ENCODE measurements at regions not wholly inside any gene's neighbourhood (a gene's known extent, or its start where the extent isn't known, plus 50 kb on each side); places are given as distances from the start of the nearest gene placed in this dataset.

GRCh38 chr12:67459578-67459977 lies 189.0 kb upstream of the DYRK2 start:
- H3K4me3 Mint-ChIP-seq (ENCODE audit: low read depth, unreplicated experiment): no peak overlapping the region
- H3K27me3 Mint-ChIP-seq (ENCODE audit: unreplicated experiment): no peaks in the 10 kb centered on the region
- intact Hi-C loops (cut with micrococcal nuclease; ENCODE audit: unreplicated experiment): no loop called here
- CTCF ChIA-PET: no interaction called here
- TF ChIP-seq, protein P1, sequence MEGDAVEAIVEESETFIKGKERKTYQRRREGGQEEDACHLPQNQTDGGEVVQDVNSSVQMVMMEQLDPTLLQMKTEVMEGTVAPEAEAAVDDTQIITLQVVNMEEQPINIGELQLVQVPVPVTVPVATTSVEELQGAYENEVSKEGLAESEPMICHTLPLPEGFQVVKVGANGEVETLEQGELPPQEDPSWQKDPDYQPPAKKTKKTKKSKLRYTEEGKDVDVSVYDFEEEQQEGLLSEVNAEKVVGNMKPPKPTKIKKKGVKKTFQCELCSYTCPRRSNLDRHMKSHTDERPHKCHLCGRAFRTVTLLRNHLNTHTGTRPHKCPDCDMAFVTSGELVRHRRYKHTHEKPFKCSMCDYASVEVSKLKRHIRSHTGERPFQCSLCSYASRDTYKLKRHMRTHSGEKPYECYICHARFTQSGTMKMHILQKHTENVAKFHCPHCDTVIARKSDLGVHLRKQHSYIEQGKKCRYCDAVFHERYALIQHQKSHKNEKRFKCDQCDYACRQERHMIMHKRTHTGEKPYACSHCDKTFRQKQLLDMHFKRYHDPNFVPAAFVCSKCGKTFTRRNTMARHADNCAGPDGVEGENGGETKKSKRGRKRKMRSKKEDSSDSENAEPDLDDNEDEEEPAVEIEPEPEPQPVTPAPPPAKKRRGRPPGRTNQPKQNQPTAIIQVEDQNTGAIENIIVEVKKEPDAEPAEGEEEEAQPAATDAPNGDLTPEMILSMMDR (IDR thresholded peaks at IDR 0.05; ENCODE audit: unreplicated experiment): no peak
- H3K4me1 Mint-ChIP-seq (ENCODE audit: low read depth, unreplicated experiment): no peaks in the 10 kb centered on the region
- H3K9me3 Mint-ChIP-seq (ENCODE audit: low read depth, unreplicated experiment): no peaks in the 10 kb centered on the region
- H3K27ac Mint-ChIP-seq (ENCODE audit: unreplicated experiment): no peak overlapping the region
- BruUV-seq (replicated peaks): no TSS peak
- no peaks in the 10 kb centered on the region for H3K36me3 Mint-ChIP-seq (ENCODE audit: insufficient read depth, unreplicated experiment)
- DNase-seq: no peak

DNA sequence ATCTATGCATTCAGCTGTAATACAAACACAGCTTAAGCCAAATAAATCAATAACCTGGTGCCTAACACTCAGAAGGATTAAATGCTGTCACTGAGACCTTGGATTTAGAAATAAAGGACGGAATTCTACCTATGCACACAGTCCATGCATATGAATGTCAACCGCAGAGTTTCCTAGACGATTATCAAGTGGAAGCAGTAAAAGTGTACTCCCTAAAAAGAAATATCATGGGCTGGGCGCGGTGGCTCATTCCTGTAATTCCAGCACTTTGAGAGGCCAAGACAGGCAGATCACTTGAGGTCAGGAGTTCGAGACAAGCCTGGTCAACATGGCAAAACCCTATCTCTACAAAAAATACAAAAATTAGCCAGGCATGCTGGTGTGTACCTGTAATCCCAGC lies 188.2 kb upstream of the DYRK2 start:
- DNase-seq: no peak
- CTCF ChIA-PET: no interaction called here
- Mint-ChIP-seq H3K27ac (ENCODE audit: unreplicated experiment) (no peak overlapping the region), H3K4me1 (ENCODE audit: low read depth, unreplicated experiment) (no peaks in the 10 kb centered on the region), H3K36me3 (ENCODE audit: insufficient read depth, unreplicated experiment) (no peaks in the 10 kb centered on the region), H3K9me3 (ENCODE audit: low read depth, unreplicated experiment) (no peaks in the 10 kb centered on the region), H3K27me3 (ENCODE audit: unreplicated experiment) (no peaks in the 10 kb centered on the region), H3K4me3 (ENCODE audit: low read depth, unreplicated experiment) (no peak overlapping the region)
- no TSS peak for BruUV-seq (replicated peaks)
- TF ChIP-seq, protein P1 (IDR thresholded peaks at IDR 0.05; ENCODE audit: unreplicated experiment): no peak
- intact Hi-C loops (cut with micrococcal nuclease; ENCODE audit: unreplicated experiment): no loop called here

DNA sequence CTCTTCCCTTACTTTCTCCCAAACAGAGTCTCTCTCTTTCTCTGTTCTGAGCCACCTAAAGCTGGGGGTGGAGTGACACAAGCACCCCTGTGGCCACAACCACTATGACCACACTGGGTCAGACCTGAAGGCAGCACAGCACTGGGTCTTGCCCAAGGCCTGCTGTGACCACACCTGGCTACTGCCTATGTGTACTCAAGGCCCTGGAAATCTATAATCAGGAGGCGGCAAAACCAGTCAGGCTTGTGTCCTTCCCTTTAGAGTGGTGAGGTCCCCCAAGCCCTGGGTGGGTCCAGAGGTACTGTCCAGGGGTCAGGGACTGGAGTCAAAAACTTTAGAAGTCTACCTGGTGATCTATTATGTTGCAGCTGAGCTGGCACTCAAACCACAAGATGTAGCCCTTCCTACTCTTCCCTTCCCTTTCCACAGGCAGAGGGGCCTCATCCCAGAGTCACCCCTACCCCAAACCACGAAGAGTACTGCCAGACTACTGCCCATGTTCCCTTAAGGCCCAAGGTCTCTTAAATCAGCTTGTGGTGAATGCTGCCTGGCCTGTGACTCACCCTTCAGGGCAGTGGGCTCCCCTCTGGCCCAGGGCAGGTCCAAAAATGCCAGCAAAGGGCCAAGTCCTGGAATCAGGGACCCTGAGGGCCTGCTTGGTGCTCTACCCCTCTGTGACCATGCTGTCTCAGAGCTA lies 179.8 kb upstream of the DYRK2 start:
- DNase-seq: peak; percentile 42
- TF ChIP-seq, protein P1 (IDR thresholded peaks at IDR 0.05; ENCODE audit: unreplicated experiment): no peak
- Mint-ChIP-seq H3K9me3 (ENCODE audit: low read depth, unreplicated experiment) (peaks cover 3% of the 10 kb centered on the region), H3K4me1 (ENCODE audit: low read depth, unreplicated experiment) (peaks cover 10% of the 10 kb centered on the region), H3K27me3 (ENCODE audit: unreplicated experiment) (no peaks in the 10 kb centered on the region), H3K27ac (ENCODE audit: unreplicated experiment) (no peak overlapping the region), H3K36me3 (ENCODE audit: insufficient read depth, unreplicated experiment) (no peaks in the 10 kb centered on the region), H3K4me3 (ENCODE audit: low read depth, unreplicated experiment) (no peak overlapping the region)
- intact Hi-C loops (cut with micrococcal nuclease; ENCODE audit: unreplicated experiment): no loop called here
- CTCF ChIA-PET: no interaction called here
- no TSS peak for BruUV-seq (replicated peaks)

GRCh38 chr12:67469666-67470065 lies 178.9 kb upstream of the DYRK2 start:
- Mint-ChIP-seq H3K36me3 (ENCODE audit: insufficient read depth, unreplicated experiment) (no peaks in the 10 kb centered on the region), H3K4me1 (ENCODE audit: low read depth, unreplicated experiment) (peaks cover 10% of the 10 kb centered on the region), H3K9me3 (ENCODE audit: low read depth, unreplicated experiment) (peaks cover 3% of the 10 kb centered on the region), H3K27ac (ENCODE audit: unreplicated experiment) (no peak overlapping the region), H3K4me3 (ENCODE audit: low read depth, unreplicated experiment) (no peak overlapping the region), H3K27me3 (ENCODE audit: unreplicated experiment) (no peaks in the 10 kb centered on the region)
- CTCF ChIA-PET: no interaction called here
- TF ChIP-seq, protein P1 (IDR thresholded peaks at IDR 0.05; ENCODE audit: unreplicated experiment): no peak
- no TSS peak for BruUV-seq (replicated peaks)
- DNase-seq: no peak
- intact Hi-C loops (cut with micrococcal nuclease; ENCODE audit: unreplicated experiment): no loop called here
